ENCODE measurements at regions not wholly inside any gene's neighbourhood (a gene's known extent, or its start where the extent isn't known, plus 50 kb on each side); places are given as distances from the start of the nearest gene placed in this dataset.

GRCh38 chr12:88371416-88372183 is 208.7 kb downstream of the KITLG start:
- DNase-seq, result no peak

- DNase-seq, result no peak
Observed at GRCh38 chr12:88375306-88376305, 204.7 kb downstream of the KITLG start.

GRCh38 chr12:88377973-88378372 is 202.3 kb downstream of the KITLG start:
- DNase-seq, result no peak

GRCh38 chr12:88381466-88381865 is 198.8 kb downstream of the KITLG start:
- DNase-seq, result no peak

GRCh38 chr12:88383405-88383804 is 196.9 kb downstream of the KITLG start:
- no peak for DNase-seq

GRCh38 chr12:88388566-88389540 is 191.4 kb downstream of the KITLG start:
- no peak for DNase-seq

- DNase-seq, result no peak
Observed at GRCh38 chr12:88390811-88391210, 189.5 kb downstream of the KITLG start.

- DNase-seq, result peak; percentile 32
Observed at GRCh38 chr12:88391556-88391955, 188.7 kb downstream of the KITLG start.

- DNase-seq, result no peak
Observed at GRCh38 chr12:88393017-88393767, 187.1 kb downstream of the KITLG start.

GRCh38 chr12:88398031-88398430 is 182.2 kb downstream of the KITLG start:
- DNase-seq, result no peak

- no peak for DNase-seq
Observed at GRCh38 chr12:88399811-88400210, 180.5 kb downstream of the KITLG start.

- no peak for DNase-seq
Observed at GRCh38 chr12:88400302-88400701, 180.0 kb downstream of the KITLG start.

GRCh38 chr12:88401155-88401554 is 179.1 kb downstream of the KITLG start:
- no peak for DNase-seq

GRCh38 chr12:88406905-88407304 is 173.4 kb downstream of the KITLG start:
- no peak for DNase-seq

- DNase-seq, result no peak
Observed at GRCh38 chr12:88408823-88409222, 171.4 kb downstream of the KITLG start.

GRCh38 chr12:88409257-88409656 is 171.0 kb downstream of the KITLG start:
- no peak for DNase-seq

- no peak for DNase-seq
Observed at GRCh38 chr12:88411689-88412088, 168.6 kb downstream of the KITLG start.

GRCh38 chr12:88413646-88414045 is 166.6 kb downstream of the KITLG start:
- no peak for DNase-seq

GRCh38 chr12:88416155-88416554 is 164.1 kb downstream of the KITLG start:
- no peak for DNase-seq

- DNase-seq, result no peak
Observed at GRCh38 chr12:88416786-88417185, 163.5 kb downstream of the KITLG start.

- DNase-seq, result no peak
Observed at GRCh38 chr12:88417531-88417930, 162.7 kb downstream of the KITLG start.
